ENCODE measurements at regions not wholly inside any gene's neighbourhood (a gene's known extent, or its start where the extent isn't known, plus 50 kb on each side); places are given as distances from the start of the nearest gene placed in this dataset.

DNA sequence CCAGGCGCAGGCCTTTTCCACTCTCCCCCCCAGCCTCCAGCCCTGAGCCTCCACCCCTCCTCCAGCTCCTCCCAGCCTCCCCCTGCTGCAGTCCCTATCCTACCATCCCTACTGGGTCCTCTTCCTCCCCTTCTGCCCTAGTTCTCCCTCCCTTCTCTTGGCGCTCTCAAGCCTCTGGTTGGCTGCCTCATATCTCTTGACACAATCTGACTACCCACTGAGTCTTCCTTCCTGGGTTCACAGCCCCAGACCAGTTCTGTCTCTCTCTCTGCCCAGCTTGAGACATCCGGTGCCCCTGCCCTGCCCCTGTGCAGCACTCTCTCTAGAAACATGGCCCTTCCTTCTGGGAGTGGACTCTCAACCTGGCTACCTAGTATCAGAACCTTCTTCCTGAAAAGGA, 76.2 kb downstream of the TSPAN17 start:
- no peak overlapping the region for H3K27ac ChIP-seq
- intact Hi-C loops (cut with DNase I; ENCODE audit: low total_unique reads) = no loop called here
- WGBS, 5 donors = 58 to 73% (median 63%) methylated on average over 3 of the region's 3 CpGs
- H3K4me3 ChIP-seq = no peak overlapping the region
- peaks cover 0 to 85% (median 16%) of the 10 kb centered on the region in 7 donors for H3K27me3 ChIP-seq (replicated peaks in 1 of 7)
- TF ChIP-seq, protein P1, sequence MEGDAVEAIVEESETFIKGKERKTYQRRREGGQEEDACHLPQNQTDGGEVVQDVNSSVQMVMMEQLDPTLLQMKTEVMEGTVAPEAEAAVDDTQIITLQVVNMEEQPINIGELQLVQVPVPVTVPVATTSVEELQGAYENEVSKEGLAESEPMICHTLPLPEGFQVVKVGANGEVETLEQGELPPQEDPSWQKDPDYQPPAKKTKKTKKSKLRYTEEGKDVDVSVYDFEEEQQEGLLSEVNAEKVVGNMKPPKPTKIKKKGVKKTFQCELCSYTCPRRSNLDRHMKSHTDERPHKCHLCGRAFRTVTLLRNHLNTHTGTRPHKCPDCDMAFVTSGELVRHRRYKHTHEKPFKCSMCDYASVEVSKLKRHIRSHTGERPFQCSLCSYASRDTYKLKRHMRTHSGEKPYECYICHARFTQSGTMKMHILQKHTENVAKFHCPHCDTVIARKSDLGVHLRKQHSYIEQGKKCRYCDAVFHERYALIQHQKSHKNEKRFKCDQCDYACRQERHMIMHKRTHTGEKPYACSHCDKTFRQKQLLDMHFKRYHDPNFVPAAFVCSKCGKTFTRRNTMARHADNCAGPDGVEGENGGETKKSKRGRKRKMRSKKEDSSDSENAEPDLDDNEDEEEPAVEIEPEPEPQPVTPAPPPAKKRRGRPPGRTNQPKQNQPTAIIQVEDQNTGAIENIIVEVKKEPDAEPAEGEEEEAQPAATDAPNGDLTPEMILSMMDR (IDR thresholded peaks at IDR 0.05 in 8 of 11, conservative IDR thresholded peaks at IDR 0.05 in 3 of 11) = no peak
- TF ChIP-seq POLR2A (IDR thresholded peaks at IDR 0.05) = no peak
- no peak for TF ChIP-seq POLR2AphosphoS5 (IDR thresholded peaks at IDR 0.05)
- peaks cover 0 to 19% (median 0%) of the 10 kb centered on the region in 6 donors for H3K4me1 ChIP-seq
- no peaks in the 10 kb centered on the region for H3K36me3 ChIP-seq
- no peaks in the 10 kb centered on the region for H3K9me3 ChIP-seq
- no peak for DNase-seq

DNA sequence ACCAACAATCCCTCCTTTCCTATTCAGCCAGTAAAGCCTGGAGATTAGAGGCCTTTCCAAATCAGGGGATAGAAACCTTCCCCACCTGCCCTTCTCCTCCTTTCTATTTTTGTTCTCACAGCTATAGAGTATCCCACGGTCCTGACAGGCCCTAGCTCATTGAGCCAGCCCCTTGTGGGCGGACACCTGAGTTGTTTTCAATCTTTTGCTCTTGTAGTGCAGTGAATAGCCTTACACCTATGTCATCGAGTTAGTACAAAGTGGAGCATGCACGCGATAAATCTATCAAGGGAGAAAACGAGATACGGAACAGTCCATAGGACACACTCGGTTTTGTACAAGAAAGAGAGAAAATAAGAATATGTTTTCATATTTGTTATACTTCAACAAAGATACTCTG, 77.2 kb downstream of the TSPAN17 start:
- 71 to 77% (median 73%) methylated on average over 8 of the region's 8 CpGs for WGBS, 5 donors
- intact Hi-C loops (cut with DNase I; ENCODE audit: low total_unique reads) = no loop called here
- Histone ChIP-seq H3K9me3 (no peaks in the 10 kb centered on the region), H3K36me3 (no peaks in the 10 kb centered on the region), H3K27me3 (replicated peaks in 1 of 7) (peaks cover 0 to 86% (median 19%) of the 10 kb centered on the region in 7 donors), H3K4me1 (peaks cover 0 to 19% (median 0%) of the 10 kb centered on the region in 6 donors), H3K4me3 (no peak overlapping the region), H3K27ac (no peak overlapping the region)
- TF ChIP-seq, protein P1 (IDR thresholded peaks at IDR 0.05 in 8 of 11, conservative IDR thresholded peaks at IDR 0.05 in 3 of 11) = no peak
- TF ChIP-seq POLR2A (IDR thresholded peaks at IDR 0.05) = no peak
- no peak for TF ChIP-seq POLR2AphosphoS5 (IDR thresholded peaks at IDR 0.05)
- DNase-seq = no peak

DNA sequence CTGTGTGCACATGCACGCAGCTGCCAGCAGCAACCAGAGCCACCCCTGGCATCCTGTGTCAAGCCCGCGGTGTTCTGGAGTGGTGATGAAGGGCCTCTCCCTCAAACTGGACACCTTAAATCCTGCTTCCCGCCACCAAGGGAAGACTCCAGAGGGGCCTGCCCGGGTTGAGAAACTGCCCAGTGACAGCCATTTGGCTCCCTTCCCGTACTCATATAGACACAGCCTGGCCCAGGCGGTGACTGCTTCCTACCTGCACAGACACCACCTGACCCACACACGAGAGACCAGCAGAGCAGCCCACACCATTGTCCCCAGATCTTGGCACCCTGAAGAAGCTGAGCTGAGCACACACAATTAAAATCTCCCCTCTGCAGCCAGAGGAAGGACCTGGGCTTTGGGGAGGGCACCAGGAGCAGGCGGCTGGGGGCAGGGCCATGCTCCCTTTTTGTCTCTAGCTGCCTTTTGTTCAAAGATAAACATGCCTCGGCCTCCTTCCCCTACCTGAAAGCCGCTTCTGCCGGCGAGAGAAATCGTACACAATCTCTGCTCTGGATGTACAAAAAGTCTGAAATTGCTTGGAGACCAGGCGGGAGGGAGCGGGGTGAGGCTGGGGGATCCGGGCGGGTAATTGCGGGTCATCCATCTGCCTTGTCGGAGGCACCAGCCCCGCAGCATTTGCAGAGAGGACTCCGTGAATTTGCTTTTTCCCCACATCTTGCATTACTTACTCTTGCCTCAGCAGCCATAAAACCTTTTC, 78.4 kb downstream of the TSPAN17 start:
- H3K4me1 ChIP-seq = peaks cover 0 to 19% (median 0%) of the 10 kb centered on the region in 6 donors
- H3K4me3 ChIP-seq = no peak overlapping the region
- DNase-seq = no peak
- 34 to 43% (median 40%) methylated on average over 17 to 22 of the region's 22 CpGs for WGBS, 5 donors
- peaks cover 0 to 85% (median 19%) of the 10 kb centered on the region in 7 donors for H3K27me3 ChIP-seq (replicated peaks in 1 of 7)
- no peaks in the 10 kb centered on the region for H3K36me3 ChIP-seq
- TF ChIP-seq POLR2A (IDR thresholded peaks at IDR 0.05) (no peak), POLR2AphosphoS5 (IDR thresholded peaks at IDR 0.05) (no peak)
- TF ChIP-seq, protein P1 (IDR thresholded peaks at IDR 0.05 in 8 of 11, conservative IDR thresholded peaks at IDR 0.05 in 3 of 11) = no peak
- peaks cover 0 to 5% (median under 1%) of the 10 kb centered on the region in 8 donors for H3K9me3 ChIP-seq
- intact Hi-C loops (cut with DNase I; ENCODE audit: low total_unique reads) = no loop called here
- H3K27ac ChIP-seq = no peak overlapping the region

DNA sequence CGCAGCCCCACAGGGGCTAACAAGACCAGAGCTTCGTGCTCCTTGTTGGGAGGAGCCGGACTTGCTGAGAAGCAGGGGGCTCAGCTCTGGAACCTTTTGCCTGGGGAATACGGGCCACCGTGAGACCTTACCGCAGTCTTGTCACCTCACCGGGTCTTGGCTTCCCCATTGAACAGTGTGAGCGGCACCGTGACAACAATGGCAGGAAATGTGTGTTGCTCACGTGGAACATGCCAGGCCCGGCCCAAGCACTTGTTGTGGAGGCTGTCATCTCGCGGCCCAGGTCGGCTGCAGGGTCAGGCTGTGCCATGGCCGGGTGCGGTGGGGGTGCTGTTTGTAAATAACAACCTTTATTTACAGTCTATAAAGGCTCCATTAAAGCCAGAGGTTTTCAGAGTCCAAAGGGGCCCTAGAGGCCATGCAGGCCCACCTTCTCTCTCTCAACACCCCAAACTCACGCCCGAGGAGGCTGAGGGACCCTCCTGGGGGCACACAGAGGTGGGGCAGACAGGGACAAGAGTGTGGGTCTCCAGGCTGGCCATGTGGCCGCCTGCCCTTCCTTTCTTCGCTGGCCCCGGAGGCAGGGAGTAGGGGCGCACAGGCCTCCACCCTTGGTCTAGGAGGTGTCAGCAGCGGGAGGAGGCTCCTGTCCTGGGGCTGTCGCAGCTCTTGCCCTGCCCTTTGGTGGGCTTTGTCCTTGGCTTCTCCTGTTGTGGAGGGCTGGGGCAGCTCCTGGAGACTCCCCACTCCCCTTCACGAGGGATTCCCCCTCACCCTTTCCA, 79.7 kb downstream of the TSPAN17 start:
- H3K9me3 ChIP-seq = peaks cover 0 to 11% (median 3%) of the 10 kb centered on the region in 8 donors
- H3K4me1 ChIP-seq = peaks cover 0 to 19% (median 0%) of the 10 kb centered on the region in 6 donors
- no peak overlapping the region for H3K27ac ChIP-seq
- no peak for DNase-seq
- no peak overlapping the region for H3K4me3 ChIP-seq
- TF ChIP-seq, protein P1 (IDR thresholded peaks at IDR 0.05 in 8 of 11, conservative IDR thresholded peaks at IDR 0.05 in 3 of 11) = no peak
- no peak for TF ChIP-seq POLR2AphosphoS5 (IDR thresholded peaks at IDR 0.05)
- H3K27me3 ChIP-seq (replicated peaks in 1 of 7) = peaks cover 0 to 93% (median 19%) of the 10 kb centered on the region in 7 donors
- intact Hi-C loops (cut with DNase I; ENCODE audit: low total_unique reads) = no loop called here
- no peaks in the 10 kb centered on the region for H3K36me3 ChIP-seq
- WGBS, 5 donors = 45 to 55% (median 52%) methylated on average over 15 to 25 of the region's 25 CpGs
